ENCODE measurements at regions not wholly inside any gene's neighbourhood (a gene's known extent, or its start where the extent isn't known, plus 50 kb on each side); places are given as distances from the start of the nearest gene placed in this dataset.

- H3K4me3 ChIP-seq (ENCODE audit: low read depth, low read length) = no peak overlapping the region
- DNase-seq (ENCODE audit: low read depth) = no peak
- TF ChIP-seq MAX (IDR thresholded peaks at IDR 0.05; ENCODE audit: low read depth, low read length) = no peak
- TF ChIP-seq CTCF (IDR thresholded peaks at IDR 0.05; ENCODE audit: low read depth, low read length) = no peak
- TF ChIP-seq MYC (IDR thresholded peaks at IDR 0.05; ENCODE audit: low read depth, low read length) = no peak
- TF ChIP-seq POLR2A (IDR thresholded peaks at IDR 0.05; ENCODE audit: extremely low read depth, insufficient read length) = no peak
Measured at GRCh38 chr9:106130374-106130773, 436.0 kb downstream of the TMEM38B start.

- no peak for DNase-seq (ENCODE audit: low read depth)
- H3K4me3 ChIP-seq (ENCODE audit: low read depth, low read length) = no peak overlapping the region
- TF ChIP-seq POLR2A (IDR thresholded peaks at IDR 0.05; ENCODE audit: extremely low read depth, insufficient read length) = no peak
- TF ChIP-seq MYC (IDR thresholded peaks at IDR 0.05; ENCODE audit: low read depth, low read length) = no peak
- TF ChIP-seq CTCF (IDR thresholded peaks at IDR 0.05; ENCODE audit: low read depth, low read length) = no peak
- TF ChIP-seq MAX (IDR thresholded peaks at IDR 0.05; ENCODE audit: low read depth, low read length) = no peak
Measured at GRCh38 chr9:106143781-106144180, 449.4 kb downstream of the TMEM38B start.

GRCh38 chr9:106146066-106146840 lies 451.9 kb downstream of the TMEM38B start:
- no peak for TF ChIP-seq MYC (IDR thresholded peaks at IDR 0.05; ENCODE audit: low read depth, low read length)
- no peak for TF ChIP-seq POLR2A (IDR thresholded peaks at IDR 0.05; ENCODE audit: extremely low read depth, insufficient read length)
- no peak for TF ChIP-seq CTCF (IDR thresholded peaks at IDR 0.05; ENCODE audit: low read depth, low read length)
- TF ChIP-seq MAX (IDR thresholded peaks at IDR 0.05; ENCODE audit: low read depth, low read length) = no peak
- H3K4me3 ChIP-seq (ENCODE audit: low read depth, low read length) = no peak overlapping the region
- DNase-seq (ENCODE audit: low read depth) = no peak

GRCh38 chr9:106146886-106147285 lies 452.5 kb downstream of the TMEM38B start:
- no peak for DNase-seq (ENCODE audit: low read depth)
- H3K4me3 ChIP-seq (ENCODE audit: low read depth, low read length) = no peak overlapping the region
- no peak for TF ChIP-seq MYC (IDR thresholded peaks at IDR 0.05; ENCODE audit: low read depth, low read length)

GRCh38 chr9:106149956-106150355 lies 455.6 kb downstream of the TMEM38B start:
- no peak for TF ChIP-seq CTCF (IDR thresholded peaks at IDR 0.05; ENCODE audit: low read depth, low read length)
- no peak for TF ChIP-seq POLR2A (IDR thresholded peaks at IDR 0.05; ENCODE audit: extremely low read depth, insufficient read length)
- no peak for TF ChIP-seq MAX (IDR thresholded peaks at IDR 0.05; ENCODE audit: low read depth, low read length)
- TF ChIP-seq MYC (IDR thresholded peaks at IDR 0.05; ENCODE audit: low read depth, low read length) = no peak
- no peak for DNase-seq (ENCODE audit: low read depth)
- no peak overlapping the region for H3K4me3 ChIP-seq (ENCODE audit: low read depth, low read length)

GRCh38 chr9:106156465-106156864 lies 462.1 kb downstream of the TMEM38B start:
- TF ChIP-seq POLR2A (IDR thresholded peaks at IDR 0.05; ENCODE audit: extremely low read depth, insufficient read length) = no peak
- TF ChIP-seq MAX (IDR thresholded peaks at IDR 0.05; ENCODE audit: low read depth, low read length) = no peak
- no peak for TF ChIP-seq CTCF (IDR thresholded peaks at IDR 0.05; ENCODE audit: low read depth, low read length)
- no peak for TF ChIP-seq MYC (IDR thresholded peaks at IDR 0.05; ENCODE audit: low read depth, low read length)
- DNase-seq (ENCODE audit: low read depth) = no peak
- H3K4me3 ChIP-seq (ENCODE audit: low read depth, low read length) = no peak overlapping the region

All from NB4 (cell line).